D341Med (cell line): ENCODE measurements at regions not wholly inside any gene's neighbourhood (a gene's known extent, or its start where the extent isn't known, plus 50 kb on each side); places are given as distances from the start of the nearest gene placed in this dataset.
A peak's percentile ranks its signal among the peaks of the same experiment; 100 is the strongest.
"Not testable (repeated sequence)": the region's sequence is repeated elsewhere in the genome, so short reads cannot be mapped to it uniquely, and the experiment has no call there.

Experiments
- DNase-seq: peaks from one replicate; pipeline ENCODE4 v3.0.0; 2012; ENCODE audit warnings: low spot score

GRCh38 chr5:27797220-27797619 is 758.8 kb upstream of the CDH9 start:
- no peak for DNase-seq

GRCh38 chr5:27788184-27788583 is 749.8 kb upstream of the CDH9 start:
- DNase-seq, result no peak

GRCh38 chr5:27784317-27784716 is 745.9 kb upstream of the CDH9 start:
- no peak for DNase-seq

- no peak for DNase-seq
Measured at GRCh38 chr5:27778121-27778520, 739.7 kb upstream of the CDH9 start.

GRCh38 chr5:27773636-27774035 is 735.2 kb upstream of the CDH9 start:
- no peak for DNase-seq

- DNase-seq, result no peak
Measured at GRCh38 chr5:27773166-27773565, 734.8 kb upstream of the CDH9 start.

- DNase-seq, result no peak
Measured at GRCh38 chr5:27769748-27770402, 731.5 kb upstream of the CDH9 start.

- no peak for DNase-seq
Measured at GRCh38 chr5:27748847-27749246, 710.5 kb upstream of the CDH9 start.

GRCh38 chr5:27743383-27743979 is 705.1 kb upstream of the CDH9 start:
- DNase-seq, result not testable (repeated sequence)

GRCh38 chr5:27742805-27743204 is 704.4 kb upstream of the CDH9 start:
- no peak for DNase-seq

- DNase-seq, result no peak
Measured at GRCh38 chr5:27734838-27735237, 696.5 kb upstream of the CDH9 start.

GRCh38 chr5:27733237-27733636 is 694.9 kb upstream of the CDH9 start:
- no peak for DNase-seq

GRCh38 chr5:27727254-27727653 is 688.9 kb upstream of the CDH9 start:
- DNase-seq, result no peak

- no peak for DNase-seq
Measured at GRCh38 chr5:27722337-27722736, 684.0 kb upstream of the CDH9 start.

- DNase-seq, result no peak
Measured at GRCh38 chr5:27708534-27708933, 670.1 kb upstream of the CDH9 start.

GRCh38 chr5:27706832-27707231 is 668.4 kb upstream of the CDH9 start:
- DNase-seq, result no peak

- no peak for DNase-seq
Measured at GRCh38 chr5:27705661-27706060, 667.3 kb upstream of the CDH9 start.

- peak; percentile 52 for DNase-seq
Measured at GRCh38 chr5:27701931-27702903, 663.8 kb upstream of the CDH9 start.

GRCh38 chr5:27700526-27700925 is 662.1 kb upstream of the CDH9 start:
- DNase-seq, result no peak

- peak; percentile 12 for DNase-seq
Measured at GRCh38 chr5:27682600-27682999, 644.2 kb upstream of the CDH9 start.

GRCh38 chr5:27652505-27652904 is 614.1 kb upstream of the CDH9 start:
- DNase-seq, result no peak

GRCh38 chr5:27639005-27639612 is 600.7 kb upstream of the CDH9 start:
- no peak for DNase-seq

- DNase-seq, result no peak
Measured at GRCh38 chr5:27619982-27620381, 581.6 kb upstream of the CDH9 start.
